ENCODE measurements at regions not wholly inside any gene's neighbourhood (a gene's known extent, or its start where the extent isn't known, plus 50 kb on each side); places are given as distances from the start of the nearest gene placed in this dataset.

DNA sequence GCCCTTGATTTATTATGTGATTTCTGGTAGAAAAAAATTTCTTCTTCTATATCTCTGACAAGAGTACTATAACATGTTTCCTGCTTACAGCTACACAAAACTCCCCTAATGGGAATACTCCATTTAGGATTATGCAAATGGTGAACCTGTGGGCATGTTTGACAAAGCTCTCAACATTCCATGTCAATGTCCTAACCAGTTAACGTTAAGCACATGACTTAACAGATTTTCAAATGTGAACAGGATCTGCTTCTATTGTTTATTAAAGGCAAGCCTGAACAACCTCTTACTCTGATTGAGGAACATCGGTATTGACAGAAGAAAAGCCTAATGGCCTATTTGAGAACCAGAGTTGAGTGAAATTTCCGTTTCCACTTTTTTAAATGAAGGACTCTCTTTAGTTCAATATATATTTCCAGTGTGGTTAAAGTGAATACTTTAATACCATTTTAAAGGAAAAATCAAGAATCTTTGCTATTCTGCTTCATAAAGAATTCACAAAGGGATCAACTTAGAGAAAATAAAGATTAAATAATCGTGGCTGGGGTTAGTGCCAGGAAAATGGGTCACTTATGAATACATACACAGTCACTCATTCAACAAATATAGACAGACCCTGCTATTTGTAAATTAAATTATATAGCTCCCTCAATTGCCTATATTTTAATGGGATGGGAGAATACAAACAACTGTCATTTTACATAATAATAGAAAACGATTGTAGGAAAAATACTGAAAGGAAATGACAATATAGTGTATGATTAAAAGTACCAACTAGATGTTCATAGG is 300.3 kb upstream of the CBLB start:
- peaks cover 31% of the 10 kb centered on the region for H3K4me1 Mint-ChIP-seq
- no peaks in the 10 kb centered on the region for H3K27me3 Mint-ChIP-seq
- DNase-seq, result no peak
- H3K9me3 Mint-ChIP-seq, result peaks cover 10% of the 10 kb centered on the region
- peaks cover 43% of the 10 kb centered on the region for H3K36me3 Mint-ChIP-seq (ENCODE audit: low read depth)
- H3K4me3 Mint-ChIP-seq, result no peak overlapping the region
- CTCF ChIA-PET, result no interaction called here
- H3K27ac Mint-ChIP-seq, result no peak overlapping the region
- POLR2A ChIA-PET, result no interaction called here

GRCh38 chr3:106170636-106171035 is 301.8 kb upstream of the CBLB start:
- no peak for DNase-seq
- H3K9me3 Mint-ChIP-seq, result peaks cover 15% of the 10 kb centered on the region
- CTCF ChIA-PET, result no interaction called here
- H3K4me3 Mint-ChIP-seq, result no peak overlapping the region
- no peak overlapping the region for H3K27ac Mint-ChIP-seq
- peaks cover 43% of the 10 kb centered on the region for H3K4me1 Mint-ChIP-seq
- H3K36me3 Mint-ChIP-seq (ENCODE audit: low read depth), result peaks cover 39% of the 10 kb centered on the region
- POLR2A ChIA-PET, result no interaction called here
- H3K27me3 Mint-ChIP-seq, result no peaks in the 10 kb centered on the region

DNA sequence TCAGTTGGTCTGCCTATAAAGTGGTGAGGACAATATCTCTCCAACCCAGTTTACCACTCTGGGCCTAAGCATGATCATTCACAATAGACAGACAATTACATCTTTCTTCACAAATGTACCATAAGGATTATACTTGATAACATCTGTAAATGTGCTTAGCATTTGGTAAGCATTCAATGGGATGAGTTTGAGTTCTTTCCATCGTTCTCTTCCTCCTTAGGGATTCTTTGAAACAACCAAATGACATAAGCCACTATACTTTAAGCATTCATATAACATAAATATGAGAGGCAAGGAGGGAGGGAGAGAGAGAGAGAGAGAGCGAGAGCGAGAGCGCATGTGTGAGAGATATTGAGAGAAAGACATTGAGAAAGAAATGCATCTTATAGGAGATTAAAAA is 303.3 kb upstream of the CBLB start:
- H3K36me3 Mint-ChIP-seq (ENCODE audit: low read depth), result peaks cover 35% of the 10 kb centered on the region
- DNase-seq, result no peak
- CTCF ChIA-PET, result interaction anchor here (0.6 kb wide), 1 partner anchor 104 kb away, joined by 3 read pairs; no protein-coding TSS in a partner anchor
- POLR2A ChIA-PET, result no interaction called here
- no peak overlapping the region for H3K4me3 Mint-ChIP-seq
- H3K27ac Mint-ChIP-seq, result peak overlapping the region; percentile 45
- peaks cover 57% of the 10 kb centered on the region for H3K4me1 Mint-ChIP-seq
- peaks cover 10% of the 10 kb centered on the region for H3K9me3 Mint-ChIP-seq
- no peaks in the 10 kb centered on the region for H3K27me3 Mint-ChIP-seq

GRCh38 chr3:106172780-106173179 is 304.0 kb upstream of the CBLB start:
- H3K27ac Mint-ChIP-seq, result no peak overlapping the region
- POLR2A ChIA-PET, result interaction anchor here (0.8 to 1.8 kb wide), 5 partner anchors 9 to 804 kb away, joined by 3 to 5 read pairs (median 4); partner anchors contain the start of gene CBLB
- H3K4me3 Mint-ChIP-seq, result no peak overlapping the region
- H3K27me3 Mint-ChIP-seq, result no peaks in the 10 kb centered on the region
- H3K4me1 Mint-ChIP-seq, result peaks cover 62% of the 10 kb centered on the region
- H3K36me3 Mint-ChIP-seq (ENCODE audit: low read depth), result peaks cover 37% of the 10 kb centered on the region
- peaks cover 10% of the 10 kb centered on the region for H3K9me3 Mint-ChIP-seq
- DNase-seq, result no peak
- CTCF ChIA-PET, result interaction anchor here (0.8 kb wide), 1 partner anchor 12 kb away, joined by 4 read pairs; no protein-coding TSS in a partner anchor

DNA sequence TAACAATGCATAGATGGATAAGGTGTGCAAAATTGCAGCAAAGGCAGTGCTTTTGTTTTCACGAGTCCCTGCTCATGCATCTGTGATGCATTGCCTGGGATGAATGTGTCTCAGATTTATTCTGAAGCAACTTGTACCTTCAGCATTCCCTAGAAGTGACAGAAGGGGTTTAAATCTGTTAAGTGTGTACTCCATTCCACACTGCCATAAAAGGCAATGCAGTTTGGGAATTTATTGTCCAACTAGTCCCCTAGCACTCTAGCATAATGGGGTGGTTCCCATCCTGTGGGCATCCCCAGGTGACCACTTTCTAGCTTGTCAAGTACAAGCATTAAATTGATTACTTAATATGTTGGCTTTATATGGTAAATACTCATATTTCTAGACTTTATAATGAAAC is 306.5 kb upstream of the CBLB start:
- peaks cover 44% of the 10 kb centered on the region for H3K36me3 Mint-ChIP-seq (ENCODE audit: low read depth)
- peak overlapping the region; percentile 97 for H3K27ac Mint-ChIP-seq
- CTCF ChIA-PET, result no interaction called here
- H3K4me3 Mint-ChIP-seq, result no peak overlapping the region
- POLR2A ChIA-PET, result interaction anchor here (0.9 to 1.8 kb wide), 3 partner anchors 12 to 807 kb away, joined by 3 to 4 read pairs (median 3); no protein-coding TSS in a partner anchor
- H3K4me1 Mint-ChIP-seq, result peaks cover 75% of the 10 kb centered on the region
- DNase-seq, result no peak
- H3K9me3 Mint-ChIP-seq, result peaks cover 12% of the 10 kb centered on the region
- H3K27me3 Mint-ChIP-seq, result no peaks in the 10 kb centered on the region

GRCh38 chr3:106176734-106177133 is 307.9 kb upstream of the CBLB start:
- Mint-ChIP-seq H3K27ac (peak overlapping the region; percentile 97), H3K27me3 (no peaks in the 10 kb centered on the region), H3K4me1 (peaks cover 65% of the 10 kb centered on the region), H3K4me3 (peak overlapping the region; percentile 71), H3K36me3 (ENCODE audit: low read depth) (peaks cover 38% of the 10 kb centered on the region), H3K9me3 (peaks cover 12% of the 10 kb centered on the region)
- CTCF ChIA-PET, result interaction anchor here (1.0 to 1.1 kb wide), 2 partner anchors 9 to 157 kb away, joined by 3 read pairs; no protein-coding TSS in a partner anchor
- POLR2A ChIA-PET, result interaction anchor here (0.9 to 1.8 kb wide), 10 partner anchors 9 to 809 kb away, joined by 3 to 9 read pairs (median 4); partner anchors contain the start of gene CBLB
- peak; percentile 70 for DNase-seq

DNA sequence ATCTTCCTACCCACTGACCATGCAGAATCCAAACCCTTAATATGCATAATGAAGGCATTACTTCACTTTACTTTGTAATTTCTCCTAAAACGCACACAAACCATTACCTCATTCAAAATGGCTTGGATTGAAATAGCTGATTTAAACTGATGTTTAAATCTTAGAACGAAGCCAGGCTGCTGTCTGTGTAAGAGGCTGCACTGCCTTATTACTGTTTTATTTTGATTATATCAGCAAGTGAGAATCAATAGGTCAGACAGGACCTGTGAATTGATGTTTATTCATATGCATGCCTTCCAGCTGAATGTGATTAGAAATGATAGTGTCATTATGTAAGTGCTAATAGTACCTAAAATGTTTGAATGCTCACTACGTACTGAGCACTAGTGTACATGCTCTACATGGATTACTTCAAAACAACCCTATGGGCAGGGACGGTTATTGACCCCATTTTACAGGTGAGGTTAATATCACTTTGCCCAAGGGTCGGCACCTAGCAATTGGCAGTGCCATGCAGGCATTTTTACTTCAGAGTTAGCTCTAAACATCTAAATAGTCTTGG is 314.2 kb upstream of the CBLB start:
- POLR2A ChIA-PET, result interaction anchor here (1.6 kb wide), 1 partner anchor 12 kb away, joined by 4 read pairs; no protein-coding TSS in a partner anchor

DNA sequence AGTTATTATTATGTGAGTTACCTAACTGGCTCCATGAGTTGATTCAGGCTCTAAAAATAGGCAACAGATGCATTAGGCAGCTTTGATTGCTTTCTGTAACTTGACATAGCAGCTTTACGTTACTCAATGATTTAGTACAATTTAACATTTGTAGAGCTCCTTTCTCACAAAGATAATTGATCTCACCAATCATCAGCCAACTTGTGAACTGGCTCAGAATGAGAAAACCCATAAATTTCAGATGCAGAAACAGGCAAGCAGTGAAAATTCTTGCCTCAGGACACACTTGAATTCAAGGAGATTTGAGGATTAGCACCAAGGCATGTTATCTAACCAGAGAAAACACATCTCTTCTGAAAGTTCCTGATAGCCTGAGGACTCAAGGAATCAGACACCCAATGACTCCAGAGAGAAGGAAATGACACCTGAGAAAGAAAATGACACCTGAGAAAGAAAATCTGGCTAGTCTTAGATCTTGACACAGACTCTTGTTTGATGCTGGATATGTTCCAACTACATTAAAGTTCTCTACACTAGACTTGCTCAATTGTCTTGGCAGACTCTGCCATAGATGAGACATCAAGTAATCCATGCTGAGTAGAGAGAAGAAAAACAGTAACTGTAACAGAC is 315.1 kb upstream of the CBLB start:
- no peak overlapping the region for H3K4me3 Mint-ChIP-seq
- peaks cover 23% of the 10 kb centered on the region for H3K9me3 Mint-ChIP-seq
- ChIA-PET POLR2A (interaction anchor here (1.2 to 2.3 kb wide), 5 partner anchors 10 to 22 kb away, joined by 3 to 9 read pairs (median 4); no protein-coding TSS in a partner anchor), CTCF (interaction anchor here (0.5 to 1.0 kb wide), 2 partner anchors 11 to 425 kb away, joined by 3 to 4 read pairs; no protein-coding TSS in a partner anchor)
- no peaks in the 10 kb centered on the region for H3K27me3 Mint-ChIP-seq
- DNase-seq, result no peak
- peak overlapping the region; percentile 69 for H3K27ac Mint-ChIP-seq
- H3K36me3 Mint-ChIP-seq (ENCODE audit: low read depth), result peaks cover 59% of the 10 kb centered on the region
- peaks cover 45% of the 10 kb centered on the region for H3K4me1 Mint-ChIP-seq

More for the DNA sequence above, 314.2 kb upstream of the CBLB start:
- peaks cover 50% of the 10 kb centered on the region for H3K4me1 Mint-ChIP-seq
- peaks cover 64% of the 10 kb centered on the region for H3K36me3 Mint-ChIP-seq (ENCODE audit: low read depth)
- H3K27ac Mint-ChIP-seq, result no peak overlapping the region
- CTCF ChIA-PET, result interaction anchor here (0.5 kb wide), 1 partner anchor 426 kb away, joined by 3 read pairs; no protein-coding TSS in a partner anchor
- H3K9me3 Mint-ChIP-seq, result peaks cover 26% of the 10 kb centered on the region
- H3K4me3 Mint-ChIP-seq, result no peak overlapping the region
- no peaks in the 10 kb centered on the region for H3K27me3 Mint-ChIP-seq
- no peak for DNase-seq

DNA sequence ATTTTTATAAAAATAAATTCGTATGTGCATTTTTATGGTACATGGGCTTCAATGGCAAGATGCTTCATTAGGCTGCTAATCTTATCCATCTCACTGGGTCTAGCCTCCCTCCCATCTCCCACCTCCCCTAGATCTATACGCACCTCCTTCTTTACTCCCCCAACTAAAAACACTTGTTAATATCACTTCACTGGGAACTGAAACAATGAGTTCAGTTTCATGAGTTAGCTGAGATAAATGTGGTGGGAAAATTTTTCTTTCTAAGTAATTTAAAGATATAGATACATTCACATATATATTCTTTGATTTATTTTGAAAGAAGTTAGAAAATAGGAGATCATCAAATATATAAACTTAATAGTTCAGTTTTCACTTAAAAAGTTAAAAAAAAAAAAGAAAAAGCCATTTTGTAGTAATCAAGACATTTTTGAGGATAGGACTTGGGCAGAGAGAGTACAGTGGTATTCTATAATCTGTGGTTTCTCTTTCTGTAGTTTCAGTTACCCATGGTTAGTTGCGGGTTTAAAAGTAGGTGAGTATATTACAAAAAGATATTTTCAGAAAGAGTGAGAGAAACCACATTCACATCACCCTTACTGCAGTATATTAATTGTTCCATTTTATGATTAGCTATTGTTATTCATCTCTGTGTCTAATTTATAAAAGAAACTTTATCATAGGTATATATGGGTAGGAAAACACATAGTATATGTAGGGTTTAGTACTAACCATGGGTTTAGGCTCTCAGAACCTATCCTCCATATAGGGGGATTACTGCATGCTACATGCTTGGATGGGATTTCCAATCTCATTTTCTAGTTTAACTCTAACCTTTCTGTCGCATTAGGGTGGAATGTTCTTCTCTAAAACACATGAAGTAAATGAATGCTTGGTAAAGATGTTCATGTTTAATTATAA is 316.0 kb upstream of the CBLB start:
- Mint-ChIP-seq H3K4me1 (peaks cover 40% of the 10 kb centered on the region), H3K4me3 (peak overlapping the region; percentile 2), H3K27me3 (no peaks in the 10 kb centered on the region), H3K36me3 (ENCODE audit: low read depth) (peaks cover 53% of the 10 kb centered on the region), H3K27ac (peak overlapping the region; percentile 69), H3K9me3 (peaks cover 19% of the 10 kb centered on the region)
- CTCF ChIA-PET, result interaction anchor here (0.6 to 1.0 kb wide), 4 partner anchors 8 to 22 kb away, joined by 3 to 4 read pairs (median 3); no protein-coding TSS in a partner anchor
- no peak for DNase-seq
- POLR2A ChIA-PET, result interaction anchor here (1.2 to 2.3 kb wide), 7 partner anchors 8 to 27 kb away, joined by 3 to 9 read pairs (median 4); no protein-coding TSS in a partner anchor

DNA sequence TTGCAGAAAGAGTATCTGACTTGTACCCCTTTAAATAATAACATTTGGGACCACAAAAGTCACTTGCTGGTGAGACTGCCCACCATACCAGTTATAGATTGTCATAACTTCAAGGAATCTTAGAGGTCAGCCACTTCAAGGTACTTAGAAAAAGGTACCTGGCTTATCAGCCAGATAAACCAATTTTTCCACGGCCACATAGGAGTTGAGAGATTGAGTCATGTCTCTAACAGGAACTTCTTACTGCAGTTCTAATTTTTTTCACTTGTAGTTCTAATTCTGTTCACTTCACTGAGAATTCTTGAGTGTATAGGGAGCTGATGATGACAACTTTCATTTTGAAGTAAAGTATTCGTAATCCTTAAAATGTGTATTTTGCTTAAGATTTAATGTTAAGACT is 317.1 kb upstream of the CBLB start:
- DNase-seq, result no peak
- H3K27ac Mint-ChIP-seq, result peak overlapping the region; percentile 69
- peaks cover 44% of the 10 kb centered on the region for H3K4me1 Mint-ChIP-seq
- peaks cover 51% of the 10 kb centered on the region for H3K36me3 Mint-ChIP-seq (ENCODE audit: low read depth)
- POLR2A ChIA-PET, result interaction anchor here (1.6 to 2.3 kb wide), 3 partner anchors 9 to 26 kb away, joined by 3 to 9 read pairs (median 9); no protein-coding TSS in a partner anchor
- H3K4me3 Mint-ChIP-seq, result no peak overlapping the region
- CTCF ChIA-PET, result interaction anchor here (0.6 to 0.8 kb wide), 2 partner anchors 9 to 21 kb away, joined by 3 read pairs; no protein-coding TSS in a partner anchor
- no peaks in the 10 kb centered on the region for H3K27me3 Mint-ChIP-seq
- H3K9me3 Mint-ChIP-seq, result peaks cover 19% of the 10 kb centered on the region

DNA sequence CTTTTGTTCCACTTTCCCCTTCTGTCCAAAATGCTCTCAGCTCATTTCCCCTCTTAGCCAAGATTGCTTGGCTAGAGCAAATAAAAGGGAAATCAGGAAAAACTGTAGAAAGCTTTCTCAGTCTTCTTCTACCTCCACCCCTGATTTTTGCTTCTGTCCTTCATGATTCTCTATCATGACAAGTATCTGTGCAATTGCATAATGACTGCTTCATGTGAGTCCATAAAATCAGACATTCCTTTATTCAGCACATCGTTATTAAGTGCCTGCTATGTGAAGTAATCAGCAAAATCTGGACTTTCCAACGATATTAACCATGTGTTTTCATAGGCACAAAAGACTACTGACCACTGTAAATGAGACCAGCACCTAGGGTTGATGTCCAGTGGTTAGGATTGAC is 321.5 kb upstream of the CBLB start:
- Mint-ChIP-seq H3K27ac (no peak overlapping the region), H3K4me1 (peaks cover 25% of the 10 kb centered on the region), H3K4me3 (no peak overlapping the region), H3K36me3 (ENCODE audit: low read depth) (peaks cover 47% of the 10 kb centered on the region), H3K27me3 (peaks cover 2% of the 10 kb centered on the region), H3K9me3 (peaks cover 25% of the 10 kb centered on the region)
- ChIA-PET POLR2A (no interaction called here), CTCF (no interaction called here)
- DNase-seq, result no peak

DNA sequence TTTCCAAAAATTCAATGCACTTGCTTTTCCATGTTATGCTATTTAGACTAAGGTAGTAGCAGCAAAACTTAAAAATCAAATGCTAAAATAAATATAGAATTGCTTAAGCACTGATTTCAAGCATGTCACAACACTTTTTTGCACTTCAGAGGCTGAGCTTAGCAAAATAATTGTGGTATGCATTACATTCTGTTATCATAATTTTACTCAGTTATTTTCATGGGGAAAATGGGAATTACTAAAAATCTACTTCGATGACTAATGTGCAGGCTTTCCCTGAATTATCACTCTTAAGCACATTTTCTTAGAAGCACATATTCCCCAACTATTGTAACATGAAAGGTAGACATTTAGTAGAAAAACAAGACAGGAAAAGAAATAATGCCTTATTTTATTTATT is 322.4 kb upstream of the CBLB start:
- H3K4me1 Mint-ChIP-seq, result peaks cover 16% of the 10 kb centered on the region
- H3K27ac Mint-ChIP-seq, result no peak overlapping the region
- ChIA-PET CTCF (no interaction called here), POLR2A (no interaction called here)
- H3K9me3 Mint-ChIP-seq, result peaks cover 18% of the 10 kb centered on the region
- DNase-seq, result no peak
- peaks cover 2% of the 10 kb centered on the region for H3K27me3 Mint-ChIP-seq
- H3K4me3 Mint-ChIP-seq, result no peak overlapping the region
- H3K36me3 Mint-ChIP-seq (ENCODE audit: low read depth), result peaks cover 42% of the 10 kb centered on the region

All from activated CD4-positive, alpha-beta memory T cell treated with anti-CD3 and anti-CD28 coated beads, Interleukin-2, amount 10 ng/mL, durations not matched to agents 7 days and 5 days (primary cell).